K562 (cell line): ENCODE measurements at regions not wholly inside any gene's neighbourhood (a gene's known extent, or its start where the extent isn't known, plus 50 kb on each side); places are given as distances from the start of the nearest gene placed in this dataset.

Experiments used
- POLR2A ChIP-seq: fragments of 450-650 bp; conservative IDR thresholded peaks from 2 replicates; pipeline ENCODE4 v1.6.1; 2016
- PTBP1 ChIP-seq: fragments of 200-400 bp; formaldehyde crosslinking; IDR thresholded peaks from 2 replicates; pipeline ENCODE4 v1.6.1; 2017; ENCODE audit warnings: low read depth, low read length

DNA sequence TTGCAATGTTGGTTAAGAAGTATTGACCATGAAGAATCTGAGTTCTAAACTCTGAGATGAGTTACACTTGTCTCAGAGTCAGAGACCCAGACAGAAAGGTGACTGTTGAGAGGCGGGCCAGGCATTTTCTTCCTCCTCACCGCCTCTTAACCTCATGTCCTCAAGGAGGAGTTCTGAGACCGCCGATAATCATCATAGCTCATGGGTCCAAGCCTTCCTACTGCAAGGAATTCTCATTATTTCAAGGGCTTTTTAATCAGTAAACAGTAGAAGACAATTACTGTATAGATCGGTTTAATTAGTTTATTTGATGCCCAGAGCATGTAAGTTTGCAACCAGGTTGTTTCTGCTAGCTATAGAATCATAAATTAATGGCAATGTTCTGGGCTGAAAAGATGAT is 382.4 kb upstream of the MMS22L start:
- TF ChIP-seq PTBP1 (no peak), POLR2A (no peak)
